ENCODE measurements at regions not wholly inside any gene's neighbourhood (a gene's known extent, or its start where the extent isn't known, plus 50 kb on each side); places are given as distances from the start of the nearest gene placed in this dataset.

GRCh38 chr3:34011171-34012101 lies 213.0 kb downstream of the PDCD6IP start:
- TF ChIP-seq CTCF (IDR thresholded peaks at IDR 0.05) (no peak), POLR2A (IDR thresholded peaks at IDR 0.05) (no peak)
